Activated CD8-positive, alpha-beta memory T cell treated with anti-CD3 and anti-CD28 coated beads for 24 hours (primary cell): ENCODE measurements at regions not wholly inside any gene's neighbourhood (a gene's known extent, or its start where the extent isn't known, plus 50 kb on each side); places are given as distances from the start of the nearest gene placed in this dataset.

Experiments used
- DNase-seq: peaks from one replicate; pipeline ENCODE4 v3.0.0-alpha.2; 2020

DNA sequence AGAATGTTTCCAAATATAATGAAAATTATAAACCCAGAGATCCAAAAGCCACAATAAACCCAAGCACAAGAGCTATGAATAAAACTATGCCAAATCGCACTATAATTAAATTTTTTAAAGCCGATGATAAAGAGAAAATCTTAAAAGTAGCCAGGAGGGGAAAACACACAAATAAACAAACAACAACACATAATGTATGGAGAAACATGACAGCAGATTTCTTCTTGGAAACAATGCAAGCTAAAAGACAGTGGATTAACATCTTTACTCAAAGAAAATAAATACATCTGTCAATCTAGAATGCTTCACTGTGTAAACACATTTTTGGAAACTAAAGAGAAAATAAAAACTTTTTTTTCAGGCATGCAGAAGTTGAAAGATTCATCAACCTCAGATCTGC lies 53.0 kb upstream of the SMOX start:
- no peak for DNase-seq

DNA sequence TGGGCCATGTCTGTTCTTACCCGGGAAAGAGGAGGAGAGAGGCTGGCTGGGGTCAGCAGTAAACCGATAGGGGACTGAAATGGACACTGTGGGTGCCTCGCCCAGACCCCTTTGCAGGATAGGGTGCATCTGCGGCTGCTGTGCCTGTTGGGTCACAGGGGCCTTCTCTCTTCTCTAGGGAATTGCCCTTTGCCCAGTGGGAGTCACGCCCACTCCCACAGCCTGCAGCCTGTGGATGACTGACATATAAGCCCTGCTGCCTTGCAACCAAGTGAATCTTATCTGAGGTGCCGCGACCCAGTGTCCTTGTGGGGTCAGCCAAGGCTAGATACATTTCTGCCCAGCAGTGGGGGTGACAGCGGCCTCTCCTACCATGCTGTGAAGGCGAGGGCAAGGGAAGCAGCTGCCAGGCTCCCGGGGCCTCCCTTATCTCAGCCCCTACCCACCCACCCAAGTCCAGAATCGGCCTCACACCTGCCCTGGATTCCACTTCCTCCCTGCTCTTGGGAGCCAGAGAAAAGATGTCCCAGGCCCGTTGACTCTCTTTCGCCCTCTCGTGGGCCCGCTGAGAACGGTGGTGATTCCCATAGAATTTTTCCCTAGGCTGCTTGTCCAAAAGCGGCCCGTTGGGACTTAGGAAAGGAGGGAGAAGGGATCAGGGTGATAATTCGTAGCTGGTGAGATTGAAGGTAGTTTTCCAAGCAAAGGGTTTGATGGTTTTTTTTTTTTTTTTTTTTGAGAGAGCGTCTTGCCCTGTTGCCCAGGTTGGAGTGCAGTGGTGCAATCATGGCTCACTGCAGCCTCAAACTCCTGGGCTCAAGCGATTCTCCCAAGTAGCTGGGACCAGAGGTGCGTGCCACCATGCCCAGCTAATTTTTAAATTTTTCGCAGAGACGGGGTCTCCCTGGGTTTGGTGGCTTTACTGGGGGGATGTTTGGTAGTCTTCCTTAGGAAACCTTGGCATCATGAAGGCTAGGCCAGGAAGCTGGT lies 56.8 kb upstream of the SMOX start:
- peak; percentile 69 for DNase-seq

DNA sequence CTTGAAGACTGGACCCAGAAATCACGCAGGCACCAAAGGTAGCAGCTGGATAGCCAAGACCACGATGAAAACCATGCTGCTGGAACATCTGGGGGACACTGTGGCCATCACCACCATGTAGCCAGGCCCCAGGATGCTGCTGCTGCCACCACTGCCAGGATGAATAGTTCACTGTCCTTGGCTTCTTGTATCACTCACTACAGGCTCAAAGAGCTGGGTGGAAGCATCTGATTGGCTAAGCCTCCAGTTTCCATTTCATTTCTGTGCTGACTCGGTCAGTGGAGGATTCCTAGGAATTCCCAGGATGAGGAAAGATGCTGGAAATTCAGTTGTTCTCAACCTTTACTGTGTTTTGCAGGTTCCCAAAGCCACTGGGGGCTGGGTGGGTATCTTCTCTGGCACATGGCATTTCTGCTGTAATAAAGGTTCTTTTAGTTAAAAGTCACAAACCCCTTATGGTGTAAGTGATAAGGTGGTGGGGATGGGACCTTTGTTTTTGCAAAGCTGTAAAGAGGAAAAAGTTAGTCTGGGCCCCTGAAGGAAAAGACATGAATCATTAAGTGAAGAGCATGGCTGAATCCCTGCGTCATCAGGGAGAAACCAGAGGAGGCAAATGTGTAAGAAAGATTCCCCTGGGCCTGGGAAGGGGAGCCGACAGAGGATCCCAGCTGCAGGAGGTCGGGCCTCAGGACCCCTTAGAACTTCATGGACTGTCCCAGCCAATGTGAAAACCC lies 57.7 kb upstream of the SMOX start:
- peak; percentile 43 for DNase-seq

DNA sequence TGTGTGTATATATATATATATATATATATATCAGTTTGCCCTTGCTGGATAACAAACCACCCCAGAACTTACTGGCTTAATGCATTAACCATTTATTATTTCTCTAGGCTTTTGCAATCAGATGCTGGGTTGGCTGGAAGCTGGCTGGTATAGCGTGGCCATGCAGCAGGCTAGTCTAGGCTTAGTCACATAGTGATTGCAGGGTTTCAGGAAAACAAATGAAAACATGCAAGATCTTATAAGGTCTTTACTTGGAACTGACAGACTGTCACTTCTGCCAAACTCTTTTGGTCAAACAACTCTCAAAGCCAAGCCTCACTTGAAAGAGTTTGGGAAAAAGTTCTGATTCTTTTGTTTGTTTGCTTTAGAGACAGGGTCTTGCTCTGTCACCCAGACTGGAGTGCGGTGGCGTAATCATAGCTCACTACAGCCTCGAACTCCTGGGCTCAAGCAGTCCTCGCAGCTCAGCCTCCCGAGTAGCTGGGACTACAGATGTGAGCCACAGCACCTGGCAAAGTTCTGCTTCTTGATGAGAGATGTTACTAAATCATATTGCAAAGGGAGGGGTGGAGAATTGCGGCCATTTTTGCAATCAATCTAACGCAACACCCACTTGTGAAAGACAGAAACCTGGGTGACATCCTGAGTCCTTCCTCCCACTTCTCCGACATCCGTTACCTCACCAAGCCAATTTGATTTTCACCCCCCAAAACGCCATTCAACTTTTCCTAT lies 58.7 kb upstream of the SMOX start:
- DNase-seq: peak; percentile 47

DNA sequence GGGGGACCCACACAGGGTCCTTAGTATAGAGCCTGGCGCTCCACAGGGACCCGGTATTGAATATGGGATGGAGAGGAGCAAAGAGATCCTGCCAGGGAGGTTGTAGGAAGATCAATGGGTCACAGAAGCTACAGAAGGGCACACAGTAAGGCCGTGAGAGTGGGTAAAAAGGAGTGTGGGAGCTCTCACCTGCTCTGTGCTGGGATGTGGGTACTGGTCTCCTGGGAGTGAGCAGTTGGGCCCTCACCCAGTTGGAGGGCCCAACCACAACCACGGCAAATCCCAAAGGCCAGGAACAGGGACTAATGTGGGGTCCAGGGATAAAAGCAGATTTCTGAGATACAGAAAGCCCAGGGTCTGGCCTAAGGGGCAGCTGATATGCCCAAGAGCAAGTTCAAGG lies 59.9 kb upstream of the SMOX start:
- DNase-seq: peak; percentile 40

DNA sequence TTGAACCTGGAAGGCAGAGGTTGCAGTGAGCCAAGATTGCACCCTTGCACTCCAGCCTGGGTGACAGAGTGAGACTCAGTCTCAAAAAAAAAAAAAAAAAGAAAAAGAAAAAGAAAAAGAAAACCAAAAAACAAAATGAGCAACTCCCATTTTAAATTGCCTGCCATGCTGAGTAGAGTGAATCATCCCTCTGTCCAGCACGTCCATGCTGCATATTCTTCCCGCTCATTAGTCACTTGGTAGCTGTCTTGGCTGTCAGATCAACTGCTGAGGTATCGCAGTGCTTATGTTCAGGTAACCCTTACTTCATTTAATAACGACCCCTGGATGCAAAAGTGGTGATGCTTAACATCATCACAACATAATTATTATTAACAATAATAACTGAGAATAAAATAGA lies 60.7 kb upstream of the SMOX start:
- no peak for DNase-seq

DNA sequence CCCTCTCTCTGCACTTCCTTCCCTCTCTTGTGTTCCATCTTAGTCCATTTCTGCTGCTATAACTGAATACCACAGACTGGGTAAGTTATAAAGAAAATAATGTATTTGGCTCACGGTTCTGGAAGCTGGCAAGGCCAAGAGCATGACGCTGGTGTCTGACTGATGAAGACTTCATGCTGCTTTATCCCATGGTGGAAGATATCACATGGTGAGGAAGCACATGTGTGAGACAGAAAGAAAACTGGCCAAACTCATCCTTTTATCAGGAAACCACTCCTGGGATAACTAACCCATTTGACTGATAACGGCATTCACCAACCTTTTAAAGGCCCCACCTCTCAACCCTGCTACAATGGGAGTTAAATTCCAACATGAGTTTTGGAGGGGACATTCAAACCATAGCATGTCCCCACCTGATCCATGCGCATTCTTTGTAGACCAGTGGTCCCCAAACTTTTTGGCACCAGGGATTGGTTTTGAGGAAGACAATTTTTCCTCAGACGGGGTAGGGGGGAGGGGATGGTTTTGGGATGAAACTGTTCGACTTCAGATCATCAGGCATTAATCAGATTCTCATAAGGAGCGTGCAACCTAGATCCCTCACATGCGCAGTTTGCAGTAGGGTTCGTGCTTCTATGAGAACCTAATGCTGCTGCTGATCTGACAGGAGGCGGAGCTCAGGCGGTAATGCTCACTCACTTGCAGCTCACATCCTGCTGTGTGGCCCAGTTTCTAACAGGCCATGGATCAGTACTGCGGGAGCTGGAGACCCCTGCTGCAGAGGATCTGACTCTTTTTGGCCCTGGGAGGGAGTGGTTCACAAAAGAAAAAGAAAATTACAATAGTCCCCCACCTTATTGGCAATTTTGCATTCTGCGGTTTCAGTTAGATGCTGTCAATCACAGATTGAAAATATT lies 61.6 kb upstream of the SMOX start:
- peak; percentile 41 for DNase-seq

DNA sequence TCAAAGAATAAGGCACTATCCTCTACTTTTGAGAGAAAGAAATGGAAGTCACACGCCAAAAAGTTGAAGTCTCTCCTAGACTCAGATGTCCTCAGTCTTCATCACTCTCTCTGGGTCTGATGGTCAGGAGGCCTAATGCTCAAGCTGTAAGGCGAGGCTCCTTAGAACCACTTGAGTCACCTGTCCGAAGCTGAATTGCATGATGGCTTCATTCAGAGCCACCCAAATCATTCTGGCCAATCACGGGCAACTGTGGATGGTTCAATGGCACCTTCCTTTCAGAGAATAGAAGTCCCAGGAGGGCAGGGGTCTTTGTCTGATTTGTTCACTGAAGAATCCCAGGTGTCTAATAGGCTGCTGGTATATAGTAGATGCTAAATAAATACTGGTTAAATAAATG lies 63.9 kb upstream of the SMOX start:
- DNase-seq: peak; percentile 53

DNA sequence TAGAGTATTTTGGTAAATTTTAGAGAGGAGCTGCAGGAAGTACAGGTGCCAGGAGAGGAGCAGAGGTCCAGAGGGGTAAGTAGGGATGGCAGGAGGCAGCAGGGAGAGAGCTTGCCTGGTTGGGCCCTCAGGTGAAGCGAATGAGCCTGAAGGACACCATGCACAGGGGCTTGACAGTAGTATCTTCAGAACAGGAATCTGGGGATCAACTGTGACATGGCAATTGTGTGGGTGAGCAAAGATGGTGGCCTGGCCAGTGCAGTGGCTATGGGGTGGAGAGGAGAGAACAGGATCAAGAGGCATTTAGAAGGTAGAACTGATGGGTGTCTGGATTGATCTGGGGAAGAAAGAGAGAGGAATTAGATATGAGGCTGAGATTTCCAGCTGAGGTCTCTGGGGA lies 64.5 kb upstream of the SMOX start:
- DNase-seq: no peak

DNA sequence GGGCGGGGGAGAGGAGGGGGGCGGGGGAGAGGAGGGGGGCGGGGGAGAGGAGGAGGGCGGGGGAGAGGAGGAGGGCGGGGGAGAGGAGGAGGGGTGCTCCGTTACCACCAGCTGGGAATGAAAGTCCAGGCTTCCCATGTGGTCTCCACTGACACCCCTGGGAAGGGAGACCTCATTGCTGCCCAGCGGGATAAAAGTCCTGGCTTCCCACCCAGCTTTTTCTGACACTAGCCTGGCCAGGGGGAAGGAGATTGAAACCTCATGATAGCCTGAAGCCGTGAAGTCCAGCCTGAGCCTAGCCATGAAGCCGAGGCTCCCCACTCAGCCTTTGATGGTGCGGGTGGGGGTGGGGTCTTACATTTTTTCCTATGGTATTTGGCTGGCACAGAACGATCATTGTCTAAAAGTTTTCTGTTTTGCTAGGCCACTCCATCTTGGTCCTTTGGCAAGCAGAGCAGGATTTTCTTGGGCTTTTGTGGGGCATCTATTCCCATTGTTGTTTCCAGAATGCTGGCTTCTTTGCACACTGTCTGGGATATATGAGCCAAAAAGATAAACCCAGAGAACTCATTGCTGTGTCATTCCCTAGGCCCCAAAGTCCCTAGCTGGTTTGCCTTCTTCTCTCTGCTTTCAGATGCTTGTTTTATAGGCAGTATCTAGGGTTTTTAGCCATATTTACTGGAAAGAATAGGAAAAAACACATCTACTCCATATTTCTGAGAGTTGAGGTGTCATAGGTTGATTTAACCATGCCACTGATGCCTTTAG lies 65.3 kb upstream of the SMOX start:
- peak; percentile 50 for DNase-seq

DNA sequence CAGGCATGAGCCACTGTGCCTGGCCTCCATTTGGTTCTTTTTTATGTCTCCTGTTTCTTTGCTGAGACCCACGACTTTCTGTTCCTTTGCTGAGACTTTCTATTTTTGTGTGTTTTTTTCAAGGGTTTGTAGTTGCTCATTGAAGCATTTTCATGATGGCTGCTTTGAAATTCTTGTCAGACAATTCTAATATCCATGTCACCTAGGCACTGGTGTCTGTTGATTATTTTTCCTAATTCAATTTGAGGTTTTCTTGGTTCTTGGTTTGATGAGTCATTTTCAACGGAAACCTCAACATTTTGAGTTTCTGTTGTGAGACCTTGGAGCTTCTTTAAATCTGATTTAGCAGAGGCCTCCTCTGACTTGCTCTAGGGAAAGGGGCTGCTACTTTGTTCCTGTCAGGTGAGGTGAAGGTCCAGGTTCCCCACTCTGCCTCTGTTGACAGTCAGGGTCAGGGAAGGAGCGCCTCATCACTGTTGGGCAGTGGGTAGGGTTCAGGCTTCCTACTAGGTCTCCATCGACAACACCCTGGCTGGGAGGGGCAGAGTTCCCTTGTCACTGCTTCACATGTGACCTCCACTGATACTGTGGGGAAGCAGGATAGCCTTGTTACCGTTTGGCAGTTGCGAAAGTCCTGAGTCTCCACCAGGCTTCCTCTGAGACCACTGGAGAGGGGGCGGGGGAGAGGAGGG lies 66.1 kb upstream of the SMOX start:
- DNase-seq: peak; percentile 83

DNA sequence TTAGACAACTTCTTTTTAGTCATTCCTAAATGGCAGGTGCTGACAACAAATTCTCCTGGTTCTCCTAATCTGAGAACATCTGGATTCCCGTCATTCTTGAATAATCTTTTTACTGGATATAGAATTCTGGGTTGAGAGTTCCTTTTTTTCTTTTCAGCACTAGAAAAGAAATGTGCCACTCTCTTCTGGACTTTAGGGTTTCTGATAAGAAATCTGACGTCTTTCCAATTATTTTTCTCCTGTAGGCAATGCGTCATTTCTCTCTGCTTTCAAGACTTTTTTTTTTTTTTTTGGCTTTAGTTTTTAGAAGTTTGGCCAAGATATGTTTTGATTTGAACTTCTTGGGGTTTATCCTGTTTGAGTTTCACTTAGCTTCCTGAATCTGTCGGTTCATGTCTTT lies 66.1 kb upstream of the RNF24 start:
- DNase-seq: no peak

DNA sequence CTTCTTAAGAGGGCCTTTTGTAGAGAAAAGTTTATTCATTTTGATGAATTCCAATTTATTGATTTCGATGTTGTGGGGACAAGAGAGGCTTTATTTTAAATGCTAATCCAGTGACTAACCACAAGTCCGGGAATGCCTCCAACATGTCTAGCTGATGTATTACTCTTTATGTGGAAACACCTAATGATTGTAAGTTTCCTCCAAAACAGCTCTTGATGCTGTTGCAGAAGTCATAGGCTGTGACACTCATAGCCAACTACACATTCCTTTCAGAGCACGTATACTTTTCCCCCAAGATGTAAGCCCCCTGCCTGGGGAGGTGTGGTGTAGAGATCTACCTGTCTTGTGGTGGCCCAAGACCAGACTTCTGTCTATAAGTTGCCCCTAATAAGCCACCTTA lies 61.3 kb upstream of the RNF24 start:
- peak; percentile 24 for DNase-seq

DNA sequence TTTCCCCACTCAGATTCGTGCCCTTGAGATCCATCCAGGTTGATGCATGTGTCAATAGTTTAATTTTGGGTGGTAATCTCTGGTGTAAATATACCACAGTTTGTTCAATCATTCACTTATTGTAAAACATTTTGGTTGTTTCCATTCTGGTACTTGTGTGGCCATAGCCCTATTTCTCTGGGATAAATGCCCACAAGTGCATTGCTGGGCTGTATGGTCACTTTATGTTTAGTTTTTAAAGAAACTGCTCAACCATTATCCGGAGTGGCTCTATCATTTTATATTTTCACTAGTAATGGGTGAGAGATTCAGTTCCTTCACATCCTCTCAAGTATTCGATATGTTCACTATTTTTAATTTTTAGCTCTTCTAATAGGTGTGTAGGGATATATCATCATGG lies 60.7 kb upstream of the RNF24 start:
- DNase-seq: no peak

DNA sequence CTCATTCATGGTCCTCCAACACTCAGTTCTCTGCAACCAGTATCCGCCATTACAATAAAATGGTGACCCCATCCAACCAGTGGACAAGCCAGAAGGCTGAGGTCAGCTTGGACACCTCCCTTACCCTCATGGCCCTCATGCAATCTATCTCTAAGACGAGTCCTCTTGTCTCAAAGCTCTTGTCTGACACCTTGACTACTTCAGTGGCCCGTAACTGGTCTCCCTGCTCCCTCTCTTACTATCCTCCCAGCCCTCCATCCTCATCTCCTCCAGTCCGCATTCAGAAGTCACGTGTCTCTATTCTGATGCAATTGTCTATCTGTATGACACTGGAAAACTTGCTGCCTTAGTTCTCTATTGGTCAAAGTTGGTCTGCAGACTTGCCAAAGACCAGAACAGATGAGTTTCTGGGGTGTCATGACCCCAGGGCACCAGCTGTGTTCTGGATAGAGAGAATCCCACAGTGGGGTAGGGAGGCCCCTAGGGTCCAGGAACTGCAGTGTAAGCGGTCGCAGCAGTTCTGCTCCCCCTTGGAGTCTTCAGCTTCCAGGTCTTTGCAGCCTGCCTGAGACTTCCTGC lies 59.6 kb upstream of the RNF24 start:
- peak; percentile 51 for DNase-seq

DNA sequence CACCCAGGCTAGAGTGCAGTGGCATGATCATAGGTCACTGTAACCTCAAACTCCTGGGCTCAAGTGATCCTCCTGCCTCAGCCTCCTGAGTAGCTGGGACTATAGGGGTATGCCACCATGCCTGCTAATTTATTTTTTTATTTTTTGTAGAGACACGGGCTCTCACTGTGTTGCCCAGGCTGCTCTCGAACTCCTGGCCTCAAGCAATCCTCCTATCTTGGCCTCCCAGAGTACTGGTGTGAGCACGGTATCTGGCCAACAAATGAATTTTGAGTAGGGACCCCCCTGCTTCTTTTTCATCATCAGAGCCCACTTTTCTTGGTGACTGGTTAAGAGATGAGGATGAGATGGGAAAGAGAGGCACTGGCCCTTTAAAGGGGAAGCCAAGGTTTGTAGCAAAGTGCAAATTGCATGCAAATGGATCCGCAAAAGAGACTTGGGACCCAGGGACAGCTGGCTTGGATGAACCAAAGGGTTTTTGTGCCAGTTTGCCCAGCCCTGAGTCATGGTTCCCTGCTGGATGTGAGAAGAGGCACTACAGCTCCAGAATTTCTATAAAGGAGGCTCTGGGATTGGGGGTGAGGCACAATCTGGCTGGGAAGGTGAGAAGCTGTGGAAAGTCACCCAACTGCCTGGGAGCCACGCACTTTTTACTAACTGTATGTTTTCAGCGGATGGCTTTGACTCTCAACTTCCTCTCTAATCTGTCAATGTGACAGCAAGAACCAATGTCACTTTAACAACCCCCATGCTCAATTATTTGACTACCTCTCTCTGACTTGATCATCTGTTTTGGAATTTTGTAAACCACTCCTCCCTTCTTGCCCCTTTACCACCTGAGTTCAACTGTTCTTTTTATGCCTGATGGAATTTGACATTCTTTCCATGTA lies 58.7 kb upstream of the RNF24 start:
- peak; percentile 38 for DNase-seq

DNA sequence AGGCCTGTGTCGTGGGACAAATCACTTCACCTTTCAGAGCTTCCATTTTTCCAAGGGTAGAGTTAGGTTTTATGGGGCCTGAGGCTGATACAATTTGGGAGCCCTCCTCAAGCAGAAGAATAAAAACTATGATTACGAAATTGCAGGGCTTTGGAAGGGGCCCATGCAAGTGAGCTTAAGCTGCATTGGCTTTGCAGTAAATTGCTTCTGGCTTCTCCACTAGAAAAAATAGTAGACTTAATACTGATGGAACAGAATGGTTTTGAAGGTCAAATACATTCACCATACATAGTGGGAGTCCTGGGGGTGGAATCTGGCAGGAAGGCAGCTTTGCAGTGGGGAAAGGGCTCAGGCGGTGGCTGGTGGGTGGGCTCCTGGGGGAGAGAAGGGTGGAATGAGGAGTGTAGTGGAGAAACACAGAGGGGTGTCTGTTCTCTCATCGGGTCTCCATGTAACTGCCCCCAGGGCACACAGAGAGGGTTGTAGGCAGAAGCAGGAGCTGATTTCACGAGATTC lies 55.9 kb upstream of the RNF24 start:
- no peak for DNase-seq

DNA sequence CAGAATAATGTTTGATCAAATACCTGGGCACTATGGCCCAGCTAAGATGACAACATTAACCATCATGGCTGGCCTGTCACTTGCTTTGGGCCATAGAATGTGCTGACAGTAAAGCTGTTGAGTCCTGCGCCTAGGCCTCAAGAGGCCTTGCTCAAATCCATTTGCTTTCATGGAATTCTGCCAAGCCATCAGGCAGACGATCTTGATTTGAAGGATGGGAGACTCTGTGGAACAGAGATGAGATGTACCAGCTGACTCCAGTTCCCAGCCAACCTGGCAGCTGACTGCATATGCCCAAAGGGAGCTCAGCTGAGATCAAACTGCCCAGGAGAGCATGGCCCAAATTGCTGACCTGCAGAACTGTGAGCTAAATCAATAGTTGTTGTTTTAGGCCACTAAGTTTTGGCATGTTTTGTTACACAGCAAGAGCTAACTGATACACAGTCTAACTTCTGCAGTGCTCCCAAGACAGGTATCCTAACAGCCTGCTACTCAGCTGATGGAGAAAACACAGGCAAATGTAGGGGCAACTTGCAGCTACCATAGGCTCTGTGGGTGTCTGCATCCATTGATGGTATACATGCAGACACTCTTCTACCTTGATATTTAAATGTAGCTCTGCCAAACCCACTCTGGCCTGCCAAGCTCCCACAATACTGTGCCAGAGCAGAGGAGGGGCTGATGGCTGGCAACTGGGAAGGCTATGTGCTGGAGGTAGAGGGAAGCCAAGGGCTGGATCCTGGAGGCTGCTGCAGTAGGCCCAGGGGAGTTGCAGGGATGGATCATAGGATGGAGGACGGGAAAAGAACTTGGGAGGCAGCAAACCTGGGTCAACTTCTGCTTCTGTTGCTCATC lies 55.2 kb upstream of the RNF24 start:
- DNase-seq: peak; percentile 41
